ENCODE measurements at regions not wholly inside any gene's neighbourhood (a gene's known extent, or its start where the extent isn't known, plus 50 kb on each side); places are given as distances from the start of the nearest gene placed in this dataset.

DNA sequence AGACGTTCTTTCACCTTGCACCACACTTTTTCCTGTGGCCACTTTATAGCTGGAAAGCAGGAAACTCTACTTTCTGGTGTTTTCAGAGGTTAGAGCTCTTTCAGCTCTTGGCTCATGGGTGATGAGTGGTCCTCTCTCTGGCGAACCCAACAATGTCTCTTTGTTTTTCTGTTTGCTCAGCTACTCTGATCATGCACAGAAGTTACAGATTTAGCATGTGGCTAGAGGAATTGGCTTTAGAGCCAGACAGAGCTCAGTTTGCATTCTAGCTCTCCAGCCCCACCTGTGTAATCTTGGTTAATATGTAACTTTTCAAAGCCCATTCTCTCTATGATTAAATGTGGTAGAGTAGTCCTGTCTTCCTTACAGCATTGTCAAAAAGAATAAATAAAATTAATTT, 225.2 kb downstream of the HAPSTR1 start:
- TF ChIP-seq, protein P1, sequence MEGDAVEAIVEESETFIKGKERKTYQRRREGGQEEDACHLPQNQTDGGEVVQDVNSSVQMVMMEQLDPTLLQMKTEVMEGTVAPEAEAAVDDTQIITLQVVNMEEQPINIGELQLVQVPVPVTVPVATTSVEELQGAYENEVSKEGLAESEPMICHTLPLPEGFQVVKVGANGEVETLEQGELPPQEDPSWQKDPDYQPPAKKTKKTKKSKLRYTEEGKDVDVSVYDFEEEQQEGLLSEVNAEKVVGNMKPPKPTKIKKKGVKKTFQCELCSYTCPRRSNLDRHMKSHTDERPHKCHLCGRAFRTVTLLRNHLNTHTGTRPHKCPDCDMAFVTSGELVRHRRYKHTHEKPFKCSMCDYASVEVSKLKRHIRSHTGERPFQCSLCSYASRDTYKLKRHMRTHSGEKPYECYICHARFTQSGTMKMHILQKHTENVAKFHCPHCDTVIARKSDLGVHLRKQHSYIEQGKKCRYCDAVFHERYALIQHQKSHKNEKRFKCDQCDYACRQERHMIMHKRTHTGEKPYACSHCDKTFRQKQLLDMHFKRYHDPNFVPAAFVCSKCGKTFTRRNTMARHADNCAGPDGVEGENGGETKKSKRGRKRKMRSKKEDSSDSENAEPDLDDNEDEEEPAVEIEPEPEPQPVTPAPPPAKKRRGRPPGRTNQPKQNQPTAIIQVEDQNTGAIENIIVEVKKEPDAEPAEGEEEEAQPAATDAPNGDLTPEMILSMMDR (conservative IDR thresholded peaks at IDR 0.05; ENCODE audit: low read depth, low read length), result no peak
- TF ChIP-seq EZH2 (IDR thresholded peaks at IDR 0.05; ENCODE audit: borderline replicate concordance, low read depth, low read length, poor library complexity, severe bottlenecking), result no peak
